ENCODE measurements at regions not wholly inside any gene's neighbourhood (a gene's known extent, or its start where the extent isn't known, plus 50 kb on each side); places are given as distances from the start of the nearest gene placed in this dataset.

GRCh38 chr2:10980886-10981425 is 69.2 kb downstream of the KCNF1 start:
- TF ChIP-seq, protein P1, sequence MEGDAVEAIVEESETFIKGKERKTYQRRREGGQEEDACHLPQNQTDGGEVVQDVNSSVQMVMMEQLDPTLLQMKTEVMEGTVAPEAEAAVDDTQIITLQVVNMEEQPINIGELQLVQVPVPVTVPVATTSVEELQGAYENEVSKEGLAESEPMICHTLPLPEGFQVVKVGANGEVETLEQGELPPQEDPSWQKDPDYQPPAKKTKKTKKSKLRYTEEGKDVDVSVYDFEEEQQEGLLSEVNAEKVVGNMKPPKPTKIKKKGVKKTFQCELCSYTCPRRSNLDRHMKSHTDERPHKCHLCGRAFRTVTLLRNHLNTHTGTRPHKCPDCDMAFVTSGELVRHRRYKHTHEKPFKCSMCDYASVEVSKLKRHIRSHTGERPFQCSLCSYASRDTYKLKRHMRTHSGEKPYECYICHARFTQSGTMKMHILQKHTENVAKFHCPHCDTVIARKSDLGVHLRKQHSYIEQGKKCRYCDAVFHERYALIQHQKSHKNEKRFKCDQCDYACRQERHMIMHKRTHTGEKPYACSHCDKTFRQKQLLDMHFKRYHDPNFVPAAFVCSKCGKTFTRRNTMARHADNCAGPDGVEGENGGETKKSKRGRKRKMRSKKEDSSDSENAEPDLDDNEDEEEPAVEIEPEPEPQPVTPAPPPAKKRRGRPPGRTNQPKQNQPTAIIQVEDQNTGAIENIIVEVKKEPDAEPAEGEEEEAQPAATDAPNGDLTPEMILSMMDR (IDR thresholded peaks at IDR 0.05), result no peak
- TF ChIP-seq POLR2A (IDR thresholded peaks at IDR 0.05), result no peak

Data from ovary (tissue), 3 donors.